ENCODE measurements at regions not wholly inside any gene's neighbourhood (a gene's known extent, or its start where the extent isn't known, plus 50 kb on each side); places are given as distances from the start of the nearest gene placed in this dataset.

DNA sequence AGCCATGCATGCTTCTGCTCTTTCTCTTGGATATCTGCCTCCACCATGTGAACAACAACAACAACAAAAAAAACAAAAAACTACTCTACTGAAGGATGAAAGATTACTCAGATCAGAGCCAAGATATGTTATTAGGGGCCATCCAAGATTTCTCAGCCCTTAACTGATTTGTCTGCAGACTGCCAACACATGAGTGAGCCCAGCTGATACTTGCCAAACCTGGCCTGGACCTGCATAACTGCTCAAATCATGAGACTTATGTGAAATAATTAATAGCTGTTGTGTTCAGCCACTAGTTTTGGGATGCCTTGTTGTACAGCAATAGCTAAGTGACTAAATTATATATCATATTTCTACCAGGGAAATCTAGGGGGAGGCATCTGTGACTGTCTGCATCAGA, 334.5 kb upstream of the SORCS1 start:
- H3K27me3 ChIP-seq (ENCODE audit: insufficient read depth, low read length, poor library complexity, severe bottlenecking), result no peaks in the 10 kb centered on the region
- no peaks in the 10 kb centered on the region for H3K9me3 ChIP-seq (ENCODE audit: insufficient read depth, low read depth, low read length)
- no peaks in the 10 kb centered on the region for H3F3A ChIP-seq (ENCODE audit: low read depth)
- no peak overlapping the region for H3K9ac ChIP-seq (ENCODE audit: low read depth, low read length, poor library complexity, severe bottlenecking)
- no peaks in the 10 kb centered on the region for H3K4me1 ChIP-seq (ENCODE audit: insufficient read depth, low read length, poor library complexity, severe bottlenecking)
- no peaks in the 10 kb centered on the region for H3K79me2 ChIP-seq (ENCODE audit: insufficient read depth, low read length)
- H3K4me2 ChIP-seq (ENCODE audit: low read depth, low read length, poor library complexity, severe bottlenecking), result no peak overlapping the region
- no peaks in the 10 kb centered on the region for H3K36me3 ChIP-seq (ENCODE audit: insufficient read depth, low read length)
- TF ChIP-seq, protein P1, sequence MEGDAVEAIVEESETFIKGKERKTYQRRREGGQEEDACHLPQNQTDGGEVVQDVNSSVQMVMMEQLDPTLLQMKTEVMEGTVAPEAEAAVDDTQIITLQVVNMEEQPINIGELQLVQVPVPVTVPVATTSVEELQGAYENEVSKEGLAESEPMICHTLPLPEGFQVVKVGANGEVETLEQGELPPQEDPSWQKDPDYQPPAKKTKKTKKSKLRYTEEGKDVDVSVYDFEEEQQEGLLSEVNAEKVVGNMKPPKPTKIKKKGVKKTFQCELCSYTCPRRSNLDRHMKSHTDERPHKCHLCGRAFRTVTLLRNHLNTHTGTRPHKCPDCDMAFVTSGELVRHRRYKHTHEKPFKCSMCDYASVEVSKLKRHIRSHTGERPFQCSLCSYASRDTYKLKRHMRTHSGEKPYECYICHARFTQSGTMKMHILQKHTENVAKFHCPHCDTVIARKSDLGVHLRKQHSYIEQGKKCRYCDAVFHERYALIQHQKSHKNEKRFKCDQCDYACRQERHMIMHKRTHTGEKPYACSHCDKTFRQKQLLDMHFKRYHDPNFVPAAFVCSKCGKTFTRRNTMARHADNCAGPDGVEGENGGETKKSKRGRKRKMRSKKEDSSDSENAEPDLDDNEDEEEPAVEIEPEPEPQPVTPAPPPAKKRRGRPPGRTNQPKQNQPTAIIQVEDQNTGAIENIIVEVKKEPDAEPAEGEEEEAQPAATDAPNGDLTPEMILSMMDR (conservative IDR thresholded peaks at IDR 0.05; ENCODE audit: low read length), result no peak
- TF ChIP-seq EZH2phosphoT487 (IDR thresholded peaks at IDR 0.05; ENCODE audit: borderline replicate concordance), result no peak
- no peaks in the 10 kb centered on the region for H4K20me1 ChIP-seq (ENCODE audit: insufficient read depth, low read length, poor library complexity, severe bottlenecking)
- no peaks in the 10 kb centered on the region for H3K9me2 ChIP-seq (replicated peaks; ENCODE audit: low read depth, low read length)
- H3K4me3 ChIP-seq (ENCODE audit: low read length, poor library complexity, severe bottlenecking), result no peak overlapping the region
- H2AFZ ChIP-seq (ENCODE audit: low read length), result no peak overlapping the region

GRCh38 chr10:107497024-107497423, 332.5 kb upstream of the SORCS1 start:
- Histone ChIP-seq H3F3A (ENCODE audit: low read depth) (no peaks in the 10 kb centered on the region), H3K4me2 (ENCODE audit: low read depth, low read length, poor library complexity, severe bottlenecking) (no peak overlapping the region), H3K36me3 (ENCODE audit: insufficient read depth, low read length) (no peaks in the 10 kb centered on the region), H3K79me2 (ENCODE audit: insufficient read depth, low read length) (no peaks in the 10 kb centered on the region), H2AFZ (ENCODE audit: low read length) (no peak overlapping the region), H3K9ac (ENCODE audit: low read depth, low read length, poor library complexity, severe bottlenecking) (no peak overlapping the region), H3K4me1 (ENCODE audit: insufficient read depth, low read length, poor library complexity, severe bottlenecking) (no peaks in the 10 kb centered on the region), H3K9me2 (replicated peaks; ENCODE audit: low read depth, low read length) (no peaks in the 10 kb centered on the region), H3K9me3 (ENCODE audit: insufficient read depth, low read depth, low read length) (no peaks in the 10 kb centered on the region), H3K27me3 (ENCODE audit: insufficient read depth, low read length, poor library complexity, severe bottlenecking) (no peaks in the 10 kb centered on the region), H3K4me3 (ENCODE audit: low read length, poor library complexity, severe bottlenecking) (no peak overlapping the region), H4K20me1 (ENCODE audit: insufficient read depth, low read length, poor library complexity, severe bottlenecking) (no peaks in the 10 kb centered on the region)
- no peak for TF ChIP-seq EZH2phosphoT487 (IDR thresholded peaks at IDR 0.05; ENCODE audit: borderline replicate concordance)
- TF ChIP-seq, protein P1 (conservative IDR thresholded peaks at IDR 0.05; ENCODE audit: low read length), result no peak

GRCh38 chr10:107496594-107496993, 332.1 kb upstream of the SORCS1 start:
- Histone ChIP-seq H3K9ac (ENCODE audit: low read depth, low read length, poor library complexity, severe bottlenecking) (no peak overlapping the region), H3K36me3 (ENCODE audit: insufficient read depth, low read length) (no peaks in the 10 kb centered on the region), H2AFZ (ENCODE audit: low read length) (no peak overlapping the region), H3F3A (ENCODE audit: low read depth) (no peaks in the 10 kb centered on the region), H3K4me2 (ENCODE audit: low read depth, low read length, poor library complexity, severe bottlenecking) (no peak overlapping the region), H3K4me1 (ENCODE audit: insufficient read depth, low read length, poor library complexity, severe bottlenecking) (no peaks in the 10 kb centered on the region), H4K20me1 (ENCODE audit: insufficient read depth, low read length, poor library complexity, severe bottlenecking) (no peaks in the 10 kb centered on the region), H3K9me3 (ENCODE audit: insufficient read depth, low read depth, low read length) (no peaks in the 10 kb centered on the region), H3K4me3 (ENCODE audit: low read length, poor library complexity, severe bottlenecking) (no peak overlapping the region), H3K27me3 (ENCODE audit: insufficient read depth, low read length, poor library complexity, severe bottlenecking) (no peaks in the 10 kb centered on the region), H3K79me2 (ENCODE audit: insufficient read depth, low read length) (no peaks in the 10 kb centered on the region), H3K9me2 (replicated peaks; ENCODE audit: low read depth, low read length) (no peaks in the 10 kb centered on the region)
- TF ChIP-seq, protein P1 (conservative IDR thresholded peaks at IDR 0.05; ENCODE audit: low read length), result no peak
- TF ChIP-seq EZH2phosphoT487 (IDR thresholded peaks at IDR 0.05; ENCODE audit: borderline replicate concordance), result no peak

All from Loucy (cell line).